ENCODE measurements at regions not wholly inside any gene's neighbourhood (a gene's known extent, or its start where the extent isn't known, plus 50 kb on each side); places are given as distances from the start of the nearest gene placed in this dataset.

DNA sequence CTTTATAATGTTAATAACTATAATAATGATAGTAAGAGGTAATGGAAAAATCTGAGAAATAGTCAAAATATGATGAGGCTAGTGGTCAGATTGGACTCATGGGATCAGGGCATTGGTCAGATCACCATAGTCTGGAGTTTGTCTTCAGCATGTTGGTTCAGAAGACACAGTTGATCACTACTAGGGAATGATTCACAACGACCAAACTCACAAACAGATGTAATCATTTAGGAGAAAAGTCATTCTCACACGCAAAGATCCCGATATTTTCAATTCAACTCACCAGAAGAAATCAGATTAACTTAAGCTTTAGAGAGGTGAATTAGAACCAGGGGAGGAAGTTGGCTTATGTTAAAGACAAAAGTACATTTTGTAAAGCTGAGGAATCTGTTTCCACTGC lies 131.8 kb downstream of the LURAP1L start:
- H3K36me3 ChIP-seq (ENCODE audit: control insufficient read depth in 2 of 2, insufficient read depth in 1 of 2, low read length in 2 of 2): no peaks in the 10 kb centered on the region
- H3K4me3 ChIP-seq (ENCODE audit: low read depth, low read length): no peak overlapping the region
- no peaks in the 10 kb centered on the region for H3K4me1 ChIP-seq (ENCODE audit: control insufficient read depth, insufficient read depth, low read length)
- TF ChIP-seq RBAK (tag by site-specific recombination; IDR thresholded peaks at IDR 0.05) (no peak), SCRT2 (tag by site-specific recombination; IDR thresholded peaks at IDR 0.05) (no peak), ZSCAN23 (tag by site-specific recombination; IDR thresholded peaks at IDR 0.05) (no peak), GLI4 (tag by site-specific recombination; IDR thresholded peaks at IDR 0.05) (no peak), GLI2 (tag by site-specific recombination; IDR thresholded peaks at IDR 0.05; ENCODE audit: borderline replicate concordance, low read depth) (no peak), ZNF664 (tag by site-specific recombination; IDR thresholded peaks at IDR 0.05) (no peak), ZNF791 (tag by site-specific recombination; IDR thresholded peaks at IDR 0.05) (no peak), ZNF514 (tag by site-specific recombination; IDR thresholded peaks at IDR 0.05) (no peak), ZFP41 (tag by site-specific recombination; IDR thresholded peaks at IDR 0.05; ENCODE audit: borderline replicate concordance) (no peak), ZNF558 (tag by site-specific recombination; IDR thresholded peaks at IDR 0.05) (no peak), ZNF184 (tag by site-specific recombination; IDR thresholded peaks at IDR 0.05) (no peak), ZNF366 (tag by site-specific recombination; conservative IDR thresholded peaks at IDR 0.05) (no peak), ZNF221 (tag by site-specific recombination; IDR thresholded peaks at IDR 0.05; ENCODE audit: borderline replicate concordance) (no peak), ZNF658 (tag by site-specific recombination; IDR thresholded peaks at IDR 0.05) (no peak)
- TF ChIP-seq, protein P1, sequence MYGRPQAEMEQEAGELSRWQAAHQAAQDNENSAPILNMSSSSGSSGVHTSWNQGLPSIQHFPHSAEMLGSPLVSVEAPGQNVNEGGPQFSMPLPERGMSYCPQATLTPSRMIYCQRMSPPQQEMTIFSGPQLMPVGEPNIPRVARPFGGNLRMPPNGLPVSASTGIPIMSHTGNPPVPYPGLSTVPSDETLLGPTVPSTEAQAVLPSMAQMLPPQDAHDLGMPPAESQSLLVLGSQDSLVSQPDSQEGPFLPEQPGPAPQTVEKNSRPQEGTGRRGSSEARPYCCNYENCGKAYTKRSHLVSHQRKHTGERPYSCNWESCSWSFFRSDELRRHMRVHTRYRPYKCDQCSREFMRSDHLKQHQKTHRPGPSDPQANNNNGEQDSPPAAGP (tag by site-specific recombination; IDR thresholded peaks at IDR 0.05): no peak
- no peaks in the 10 kb centered on the region for H3K9me3 ChIP-seq (ENCODE audit: control insufficient read depth, insufficient read depth, low read depth, low read length)
- CTCF ChIA-PET: no interaction called here
- H3K27ac ChIP-seq (ENCODE audit: extremely low read depth, low read depth, low read length): no peak overlapping the region
- POLR2A ChIA-PET: no interaction called here

DNA sequence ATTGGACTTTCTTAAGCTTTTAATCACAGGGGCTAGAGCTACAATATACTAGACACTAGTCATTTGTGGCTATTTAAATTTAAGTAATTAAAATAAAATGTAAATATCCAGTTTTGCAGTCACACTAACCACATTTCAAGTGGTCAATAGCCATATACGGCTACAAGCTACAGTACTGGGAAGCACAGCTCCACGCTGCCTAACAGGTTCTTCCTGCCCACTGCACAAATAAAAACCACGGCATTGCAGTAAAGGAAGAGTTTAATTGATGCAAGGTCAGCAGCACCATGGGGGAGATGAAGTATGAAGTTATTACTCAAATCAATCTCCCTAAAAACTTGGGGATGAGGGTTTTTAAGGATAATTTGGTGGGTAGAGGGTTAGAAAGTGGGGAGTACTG lies 134.1 kb downstream of the LURAP1L start:
- Histone ChIP-seq H3K27ac (ENCODE audit: extremely low read depth, low read depth, low read length) (no peak overlapping the region), H3K9me3 (ENCODE audit: control insufficient read depth, insufficient read depth, low read depth, low read length) (no peaks in the 10 kb centered on the region), H3K4me3 (ENCODE audit: low read depth, low read length) (no peak overlapping the region), H3K36me3 (ENCODE audit: control insufficient read depth in 2 of 2, insufficient read depth in 1 of 2, low read length in 2 of 2) (no peaks in the 10 kb centered on the region), H3K4me1 (ENCODE audit: control insufficient read depth, insufficient read depth, low read length) (no peaks in the 10 kb centered on the region)
- ChIA-PET CTCF (interaction anchor here (0.6 kb wide), 1 partner anchor 24 kb away, joined by 3 read pairs; no protein-coding TSS in a partner anchor), POLR2A (no interaction called here)
- no peak for TF ChIP-seq ZNF585B (tag by site-specific recombination; IDR thresholded peaks at IDR 0.05)
- no peak for TF ChIP-seq ZNF664 (tag by site-specific recombination; IDR thresholded peaks at IDR 0.05)
- TF ChIP-seq, protein P2, sequence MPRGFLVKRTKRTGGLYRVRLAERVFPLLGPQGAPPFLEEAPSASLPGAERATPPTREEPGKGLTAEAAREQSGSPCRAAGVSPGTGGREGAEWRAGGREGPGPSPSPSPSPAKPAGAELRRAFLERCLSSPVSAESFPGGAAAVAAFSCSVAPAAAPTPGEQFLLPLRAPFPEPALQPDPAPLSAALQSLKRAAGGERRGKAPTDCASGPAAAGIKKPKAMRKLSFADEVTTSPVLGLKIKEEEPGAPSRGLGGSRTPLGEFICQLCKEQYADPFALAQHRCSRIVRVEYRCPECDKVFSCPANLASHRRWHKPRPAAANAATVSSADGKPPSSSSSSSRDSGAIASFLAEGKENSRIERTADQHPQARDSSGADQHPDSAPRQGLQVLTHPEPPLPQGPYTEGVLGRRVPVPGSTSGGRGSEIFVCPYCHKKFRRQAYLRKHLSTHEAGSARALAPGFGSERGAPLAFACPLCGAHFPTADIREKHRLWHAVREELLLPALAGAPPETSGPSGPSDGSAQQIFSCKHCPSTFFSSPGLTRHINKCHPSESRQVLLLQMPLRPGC (tag by site-specific recombination; IDR thresholded peaks at IDR 0.05): no peak
- no peak for TF ChIP-seq ZNF473 (tag by site-specific recombination; IDR thresholded peaks at IDR 0.05)
- TF ChIP-seq WT1 (tag by site-specific recombination; IDR thresholded peaks at IDR 0.05): no peak
- TF ChIP-seq, protein P3, sequence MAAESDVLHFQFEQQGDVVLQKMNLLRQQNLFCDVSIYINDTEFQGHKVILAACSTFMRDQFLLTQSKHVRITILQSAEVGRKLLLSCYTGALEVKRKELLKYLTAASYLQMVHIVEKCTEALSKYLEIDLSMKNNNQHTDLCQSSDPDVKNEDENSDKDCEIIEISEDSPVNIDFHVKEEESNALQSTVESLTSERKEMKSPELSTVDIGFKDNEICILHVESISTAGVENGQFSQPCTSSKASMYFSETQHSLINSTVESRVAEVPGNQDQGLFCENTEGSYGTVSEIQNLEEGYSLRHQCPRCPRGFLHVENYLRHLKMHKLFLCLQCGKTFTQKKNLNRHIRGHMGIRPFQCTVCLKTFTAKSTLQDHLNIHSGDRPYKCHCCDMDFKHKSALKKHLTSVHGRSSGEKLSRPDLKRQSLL (tag by site-specific recombination; IDR thresholded peaks at IDR 0.05): no peak
- TF ChIP-seq ZNF529 (tag by site-specific recombination; IDR thresholded peaks at IDR 0.05; ENCODE audit: insufficient replicate concordance): no peak
- no peak for TF ChIP-seq GLI4 (tag by site-specific recombination; IDR thresholded peaks at IDR 0.05)
- TF ChIP-seq ZNF600 (tag by site-specific recombination; IDR thresholded peaks at IDR 0.05): no peak
- no peak for TF ChIP-seq ZNF366 (tag by site-specific recombination; conservative IDR thresholded peaks at IDR 0.05)
- TF ChIP-seq ZNF19 (tag by site-specific recombination; IDR thresholded peaks at IDR 0.05; ENCODE audit: low read depth): no peak
- TF ChIP-seq, protein P4, sequence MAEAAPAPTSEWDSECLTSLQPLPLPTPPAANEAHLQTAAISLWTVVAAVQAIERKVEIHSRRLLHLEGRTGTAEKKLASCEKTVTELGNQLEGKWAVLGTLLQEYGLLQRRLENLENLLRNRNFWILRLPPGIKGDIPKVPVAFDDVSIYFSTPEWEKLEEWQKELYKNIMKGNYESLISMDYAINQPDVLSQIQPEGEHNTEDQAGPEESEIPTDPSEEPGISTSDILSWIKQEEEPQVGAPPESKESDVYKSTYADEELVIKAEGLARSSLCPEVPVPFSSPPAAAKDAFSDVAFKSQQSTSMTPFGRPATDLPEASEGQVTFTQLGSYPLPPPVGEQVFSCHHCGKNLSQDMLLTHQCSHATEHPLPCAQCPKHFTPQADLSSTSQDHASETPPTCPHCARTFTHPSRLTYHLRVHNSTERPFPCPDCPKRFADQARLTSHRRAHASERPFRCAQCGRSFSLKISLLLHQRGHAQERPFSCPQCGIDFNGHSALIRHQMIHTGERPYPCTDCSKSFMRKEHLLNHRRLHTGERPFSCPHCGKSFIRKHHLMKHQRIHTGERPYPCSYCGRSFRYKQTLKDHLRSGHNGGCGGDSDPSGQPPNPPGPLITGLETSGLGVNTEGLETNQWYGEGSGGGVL (tag by site-specific recombination; IDR thresholded peaks at IDR 0.05): no peak
- TF ChIP-seq MEIS1 (CRISPR knock-in tag; IDR thresholded peaks at IDR 0.05; ENCODE audit: borderline replicate concordance): no peak
- TF ChIP-seq, protein P5, sequence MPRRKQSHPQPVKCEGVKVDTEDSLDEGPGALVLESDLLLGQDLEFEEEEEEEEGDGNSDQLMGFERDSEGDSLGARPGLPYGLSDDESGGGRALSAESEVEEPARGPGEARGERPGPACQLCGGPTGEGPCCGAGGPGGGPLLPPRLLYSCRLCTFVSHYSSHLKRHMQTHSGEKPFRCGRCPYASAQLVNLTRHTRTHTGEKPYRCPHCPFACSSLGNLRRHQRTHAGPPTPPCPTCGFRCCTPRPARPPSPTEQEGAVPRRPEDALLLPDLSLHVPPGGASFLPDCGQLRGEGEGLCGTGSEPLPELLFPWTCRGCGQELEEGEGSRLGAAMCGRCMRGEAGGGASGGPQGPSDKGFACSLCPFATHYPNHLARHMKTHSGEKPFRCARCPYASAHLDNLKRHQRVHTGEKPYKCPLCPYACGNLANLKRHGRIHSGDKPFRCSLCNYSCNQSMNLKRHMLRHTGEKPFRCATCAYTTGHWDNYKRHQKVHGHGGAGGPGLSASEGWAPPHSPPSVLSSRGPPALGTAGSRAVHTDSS (tag by site-specific recombination; IDR thresholded peaks at IDR 0.05): no peak
